GM18502 (cell line): ENCODE measurements at regions not wholly inside any gene's neighbourhood (a gene's known extent, or its start where the extent isn't known, plus 50 kb on each side); places are given as distances from the start of the nearest gene placed in this dataset.

Experiments used
- ATAC-seq: cut with Tn5 transposase; IDR thresholded peaks from one replicate; pipeline ENCODE4 v1.9.1; 2021; ENCODE audit warnings: mild to moderate bottlenecking; ENCODE audit not compliant: unreplicated experiment, poor library complexity

GRCh38 chr10:123475466-123475865 lies 190.7 kb upstream of the GPR26 start:
- no peak for ATAC-seq

- no peak for ATAC-seq
Measured at GRCh38 chr10:123478116-123478515, 188.0 kb upstream of the GPR26 start.

GRCh38 chr10:123479640-123480039 lies 186.5 kb upstream of the GPR26 start:
- ATAC-seq, result no peak

GRCh38 chr10:123480344-123480743 lies 185.8 kb upstream of the GPR26 start:
- no peak for ATAC-seq

GRCh38 chr10:123480845-123481244 lies 185.3 kb upstream of the GPR26 start:
- ATAC-seq, result no peak

GRCh38 chr10:123484722-123485121 lies 181.4 kb upstream of the GPR26 start:
- ATAC-seq, result no peak

- no peak for ATAC-seq
Measured at GRCh38 chr10:123485341-123485960, 180.7 kb upstream of the GPR26 start.

GRCh38 chr10:123488436-123488835 lies 177.7 kb upstream of the GPR26 start:
- ATAC-seq, result no peak

GRCh38 chr10:123491364-123491763 lies 174.8 kb upstream of the GPR26 start:
- no peak for ATAC-seq

- ATAC-seq, result no peak
Measured at GRCh38 chr10:123492016-123492415, 174.1 kb upstream of the GPR26 start.

GRCh38 chr10:123494301-123494808 lies 171.8 kb upstream of the GPR26 start:
- no peak for ATAC-seq

- ATAC-seq, result no peak
Measured at GRCh38 chr10:123496375-123496774, 169.8 kb upstream of the GPR26 start.

GRCh38 chr10:123496996-123497660 lies 169.0 kb upstream of the GPR26 start:
- no peak for ATAC-seq

- no peak for ATAC-seq
Measured at GRCh38 chr10:123500110-123500509, 166.0 kb upstream of the GPR26 start.

GRCh38 chr10:123501148-123501547 lies 165.0 kb upstream of the GPR26 start:
- no peak for ATAC-seq

- ATAC-seq, result no peak
Measured at GRCh38 chr10:123502983-123503382, 163.2 kb upstream of the GPR26 start.

- no peak for ATAC-seq
Measured at GRCh38 chr10:123506455-123506854, 159.7 kb upstream of the GPR26 start.

- no peak for ATAC-seq
Measured at GRCh38 chr10:123507298-123507697, 158.9 kb upstream of the GPR26 start.

GRCh38 chr10:123509338-123509737 lies 156.8 kb upstream of the GPR26 start:
- no peak for ATAC-seq

- no peak for ATAC-seq
Measured at GRCh38 chr10:123512901-123513775, 153.0 kb upstream of the GPR26 start.

- no peak for ATAC-seq
Measured at GRCh38 chr10:123513870-123514269, 152.3 kb upstream of the GPR26 start.
